ENCODE measurements at regions not wholly inside any gene's neighbourhood (a gene's known extent, or its start where the extent isn't known, plus 50 kb on each side); places are given as distances from the start of the nearest gene placed in this dataset.

DNA sequence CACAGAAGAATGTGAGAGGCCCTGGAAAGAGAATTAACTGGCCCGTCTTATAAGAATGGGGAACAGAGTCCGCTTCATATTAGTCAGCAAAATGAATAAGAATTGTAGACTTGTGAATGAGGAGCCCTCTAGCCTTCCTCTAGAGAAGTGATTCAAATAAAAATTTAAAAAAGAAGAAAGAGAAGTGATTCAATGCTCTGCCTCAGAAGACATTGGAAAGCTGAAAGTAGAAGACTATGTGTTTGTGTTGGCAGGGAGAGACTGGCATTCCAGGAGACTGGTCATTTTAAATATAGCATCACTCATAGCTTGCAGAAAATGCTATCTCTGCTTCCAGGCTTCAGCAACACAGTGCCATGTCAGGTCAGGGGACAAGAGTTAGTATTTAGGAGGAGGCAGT is 190.6 kb upstream of the HS3ST3A1 start:
- CTCF ChIA-PET = no interaction called here
- no TSS peak for BruUV-seq (replicated peaks)
- POLR2A ChIA-PET = no interaction called here
- in situ Hi-C loops (cut with HindIII; ENCODE audit: low pct_unique_long_range_greater_than_20kb, low sequenced_read_pairs) (no loop called here), intact Hi-C loops (cut with micrococcal nuclease; ENCODE audit: unreplicated experiment) (no loop called here)
- H3K27ac ChIP-seq (ENCODE audit: low read length) = no peak overlapping the region
- H3K4me1 ChIP-seq (ENCODE audit: control insufficient read depth, insufficient read depth, low read length) = no peaks in the 10 kb centered on the region
- H3K36me3 ChIP-seq (ENCODE audit: control insufficient read depth, insufficient read depth, low read length) = no peaks in the 10 kb centered on the region
- DNase-seq (ENCODE audit: low read depth, low spot score) (no peak), ATAC-seq (no peak)
- H3K27me3 ChIP-seq (ENCODE audit: control insufficient read depth, insufficient read depth, low read length) = no peaks in the 10 kb centered on the region
- H3K9me3 ChIP-seq (ENCODE audit: control insufficient read depth, insufficient read depth, low read depth, low read length) = no peaks in the 10 kb centered on the region
- TF ChIP-seq SIN3A (IDR thresholded peaks at IDR 0.05; ENCODE audit: borderline replicate concordance, insufficient read depth, low read depth, low read length) (no peak), POLR2AphosphoS5 (IDR thresholded peaks at IDR 0.05; ENCODE audit: low read depth, low read length) (no peak), TCF7L2 (IDR thresholded peaks at IDR 0.05; ENCODE audit: low read depth, low read length) (no peak)
- TF ChIP-seq, protein P1, sequence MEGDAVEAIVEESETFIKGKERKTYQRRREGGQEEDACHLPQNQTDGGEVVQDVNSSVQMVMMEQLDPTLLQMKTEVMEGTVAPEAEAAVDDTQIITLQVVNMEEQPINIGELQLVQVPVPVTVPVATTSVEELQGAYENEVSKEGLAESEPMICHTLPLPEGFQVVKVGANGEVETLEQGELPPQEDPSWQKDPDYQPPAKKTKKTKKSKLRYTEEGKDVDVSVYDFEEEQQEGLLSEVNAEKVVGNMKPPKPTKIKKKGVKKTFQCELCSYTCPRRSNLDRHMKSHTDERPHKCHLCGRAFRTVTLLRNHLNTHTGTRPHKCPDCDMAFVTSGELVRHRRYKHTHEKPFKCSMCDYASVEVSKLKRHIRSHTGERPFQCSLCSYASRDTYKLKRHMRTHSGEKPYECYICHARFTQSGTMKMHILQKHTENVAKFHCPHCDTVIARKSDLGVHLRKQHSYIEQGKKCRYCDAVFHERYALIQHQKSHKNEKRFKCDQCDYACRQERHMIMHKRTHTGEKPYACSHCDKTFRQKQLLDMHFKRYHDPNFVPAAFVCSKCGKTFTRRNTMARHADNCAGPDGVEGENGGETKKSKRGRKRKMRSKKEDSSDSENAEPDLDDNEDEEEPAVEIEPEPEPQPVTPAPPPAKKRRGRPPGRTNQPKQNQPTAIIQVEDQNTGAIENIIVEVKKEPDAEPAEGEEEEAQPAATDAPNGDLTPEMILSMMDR (IDR thresholded peaks at IDR 0.05) = no peak
- TF ChIP-seq, protein P2, sequence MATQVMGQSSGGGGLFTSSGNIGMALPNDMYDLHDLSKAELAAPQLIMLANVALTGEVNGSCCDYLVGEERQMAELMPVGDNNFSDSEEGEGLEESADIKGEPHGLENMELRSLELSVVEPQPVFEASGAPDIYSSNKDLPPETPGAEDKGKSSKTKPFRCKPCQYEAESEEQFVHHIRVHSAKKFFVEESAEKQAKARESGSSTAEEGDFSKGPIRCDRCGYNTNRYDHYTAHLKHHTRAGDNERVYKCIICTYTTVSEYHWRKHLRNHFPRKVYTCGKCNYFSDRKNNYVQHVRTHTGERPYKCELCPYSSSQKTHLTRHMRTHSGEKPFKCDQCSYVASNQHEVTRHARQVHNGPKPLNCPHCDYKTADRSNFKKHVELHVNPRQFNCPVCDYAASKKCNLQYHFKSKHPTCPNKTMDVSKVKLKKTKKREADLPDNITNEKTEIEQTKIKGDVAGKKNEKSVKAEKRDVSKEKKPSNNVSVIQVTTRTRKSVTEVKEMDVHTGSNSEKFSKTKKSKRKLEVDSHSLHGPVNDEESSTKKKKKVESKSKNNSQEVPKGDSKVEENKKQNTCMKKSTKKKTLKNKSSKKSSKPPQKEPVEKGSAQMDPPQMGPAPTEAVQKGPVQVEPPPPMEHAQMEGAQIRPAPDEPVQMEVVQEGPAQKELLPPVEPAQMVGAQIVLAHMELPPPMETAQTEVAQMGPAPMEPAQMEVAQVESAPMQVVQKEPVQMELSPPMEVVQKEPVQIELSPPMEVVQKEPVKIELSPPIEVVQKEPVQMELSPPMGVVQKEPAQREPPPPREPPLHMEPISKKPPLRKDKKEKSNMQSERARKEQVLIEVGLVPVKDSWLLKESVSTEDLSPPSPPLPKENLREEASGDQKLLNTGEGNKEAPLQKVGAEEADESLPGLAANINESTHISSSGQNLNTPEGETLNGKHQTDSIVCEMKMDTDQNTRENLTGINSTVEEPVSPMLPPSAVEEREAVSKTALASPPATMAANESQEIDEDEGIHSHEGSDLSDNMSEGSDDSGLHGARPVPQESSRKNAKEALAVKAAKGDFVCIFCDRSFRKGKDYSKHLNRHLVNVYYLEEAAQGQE (IDR thresholded peaks at IDR 0.05; ENCODE audit: insufficient read depth in 1 of 2, low read depth in 2 of 2, low read length in 1 of 2) = no peak
- H3K4me3 ChIP-seq (ENCODE audit: low read depth in 2 of 2, low read length in 2 of 2) = no peak overlapping the region

DNA sequence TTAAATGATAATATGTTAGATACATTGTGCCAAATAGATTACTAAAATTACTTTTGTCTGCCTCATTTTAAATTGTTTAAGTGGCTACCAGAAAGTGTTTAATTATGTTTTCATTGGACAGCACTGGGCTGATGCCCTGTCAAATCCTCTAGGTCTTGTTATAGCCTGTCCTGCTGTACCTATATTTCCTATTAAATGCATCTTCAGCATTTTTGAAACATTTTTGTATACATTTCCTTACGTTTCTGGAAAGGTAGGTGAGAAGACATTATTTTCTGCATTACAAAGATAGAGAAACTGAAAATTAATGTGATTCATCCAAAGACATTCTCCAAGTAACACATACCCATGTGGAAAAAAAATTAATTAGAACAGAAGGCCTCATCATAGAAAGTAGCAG is 192.2 kb upstream of the HS3ST3A1 start:
- intact Hi-C loops (cut with micrococcal nuclease; ENCODE audit: unreplicated experiment) = no loop called here
- no TSS peak for BruUV-seq (replicated peaks)
- H3K27ac ChIP-seq (ENCODE audit: low read length) = no peak overlapping the region
- no peaks in the 10 kb centered on the region for H3K4me1 ChIP-seq (ENCODE audit: control insufficient read depth, insufficient read depth, low read length)
- DNase-seq (ENCODE audit: low read depth, low spot score) (no peak), ATAC-seq (no peak)
- no peaks in the 10 kb centered on the region for H3K9me3 ChIP-seq (ENCODE audit: control insufficient read depth, insufficient read depth, low read depth, low read length)
- ChIA-PET POLR2A (no interaction called here), CTCF (no interaction called here)
- H3K27me3 ChIP-seq (ENCODE audit: control insufficient read depth, insufficient read depth, low read length) = no peaks in the 10 kb centered on the region
- H3K36me3 ChIP-seq (ENCODE audit: control insufficient read depth, insufficient read depth, low read length) = no peaks in the 10 kb centered on the region
- H3K4me3 ChIP-seq (ENCODE audit: low read depth in 2 of 2, low read length in 2 of 2) = no peak overlapping the region
- TF ChIP-seq, protein P2 (IDR thresholded peaks at IDR 0.05; ENCODE audit: insufficient read depth in 1 of 2, low read depth in 2 of 2, low read length in 1 of 2) = no peak
- no peak for TF ChIP-seq SIN3A (IDR thresholded peaks at IDR 0.05; ENCODE audit: borderline replicate concordance, insufficient read depth, low read depth, low read length)
- TF ChIP-seq, protein P1 (IDR thresholded peaks at IDR 0.05) = no peak
- TF ChIP-seq TCF7L2 (IDR thresholded peaks at IDR 0.05; ENCODE audit: low read depth, low read length) = no peak
- TF ChIP-seq POLR2AphosphoS5 (IDR thresholded peaks at IDR 0.05; ENCODE audit: low read depth, low read length) = no peak
- in situ Hi-C loops (cut with HindIII; ENCODE audit: low pct_unique_long_range_greater_than_20kb, low sequenced_read_pairs) = no loop called here
